Gastrocnemius medialis (tissue), 4 donors: ENCODE measurements at regions not wholly inside any gene's neighbourhood (a gene's known extent, or its start where the extent isn't known, plus 50 kb on each side); places are given as distances from the start of the nearest gene placed in this dataset.

Source experiments
- ATAC-seq, 2 donors: fragments of 150-250 bp; one replicate each; pipeline ENCODE4 v1.9.1; 2016
- DNase-seq, 2 donors: peaks; one replicate each; pipeline ENCODE4 v3.0.0-alpha.2; 2019
- H3K27ac ChIP-seq, 4 donors: fragments of 200-600 bp; sonication (generic); 1 replicate in 1 of 4; 2 replicates in 3 of 4; pipeline ENCODE4 v1.5.1; 2016 to 2018; ENCODE audit warnings: mild to moderate bottlenecking in 2 of 4, moderate library complexity in 1 of 4
- H3K27me3 ChIP-seq, 3 donors: fragments of 200-600 bp; sonication (generic) in 2 of 3; 1 replicate in 1 of 3; 2 replicates in 2 of 3; pipeline versions ENCODE4 v1.5.1 to v1.6.0; 2016 to 2019; ENCODE audit warnings: mild to moderate bottlenecking in 1 of 3, moderate library complexity in 1 of 3
- H3K36me3 ChIP-seq, 2 donors: fragments of 200-600 bp; sonication (generic) in 1 of 2; one replicate each; pipeline ENCODE4 v1.5.1; 2017 to 2018
- H3K4me1 ChIP-seq, 2 donors: fragments of 200-600 bp; sonication (generic) in 1 of 2; one replicate each; pipeline ENCODE4 v1.5.1; 2016 to 2017; ENCODE audit warnings: mild to moderate bottlenecking in 2 of 2
- H3K4me3 ChIP-seq, 4 donors: fragments of 200-600 bp; sonication (generic) in 3 of 4; 1 replicate in 1 of 4; 2 replicates in 3 of 4; pipeline ENCODE4 v1.5.1; 2016 to 2019; ENCODE audit warnings: mild to moderate bottlenecking in 2 of 4
- H3K9me3 ChIP-seq, 3 donors: fragments of 200-600 bp; sonication (generic) in 2 of 3; 1 replicate in 1 of 3; 2 replicates in 2 of 3; pipeline ENCODE4 v1.5.1; 2016 to 2019
- CTCF ChIP-seq, 5 experiments: fragments of 450-650 bp in 3 of 5; fragments of 200-600 bp in 2 of 5; sonication (generic) in 2 of 5; IDR thresholded peaks in 4 of 5; conservative IDR thresholded peaks in 1 of 5; 1 replicate in 4 of 5; 2 replicates in 1 of 5; pipeline ENCODE4 v1.5.1; 2016 to 2019; ENCODE audit warnings: antibody characterized with exemption in 5 of 5, mild to moderate bottlenecking in 3 of 5, moderate library complexity in 3 of 5
- POLR2A ChIP-seq, 2 donors: fragments of 450-650 bp; IDR thresholded peaks; one replicate each; pipeline ENCODE4 v1.6.1; 2017; ENCODE audit warnings: antibody characterized with exemption in 2 of 2, mild to moderate bottlenecking in 2 of 2, moderate library complexity in 2 of 2
- in situ Hi-C, 4 donors: fragments of 200-750 bp; cut with MboI; loops; one replicate each; pipeline versions ENCODE4 v1.15.0 to v1.8.0; 2017; ENCODE audit warnings: low sequenced_read_pairs in 4 of 4
- intact Hi-C: fragments of 100-400 bp; cut with DNase I; formaldehyde crosslinking; loops from one replicate; pipeline ENCODE4 v1.15.1; 2023; ENCODE audit warnings: low total_unique reads

GRCh38 chr3:146757759-146758158 is 152.6 kb upstream of the PLSCR5 start:
- intact Hi-C loops (no loop called here), in situ Hi-C loops (no loop called here)
- Histone ChIP-seq H3K4me1 (no peaks in the 10 kb centered on the region), H3K9me3 (no peaks in the 10 kb centered on the region), H3K27me3 (no peaks in the 10 kb centered on the region), H3K36me3 (no peaks in the 10 kb centered on the region), H3K4me3 (no peak overlapping the region), H3K27ac (no peak overlapping the region)
- no peak for TF ChIP-seq POLR2A (IDR thresholded peaks at IDR 0.05)
- no peak for TF ChIP-seq CTCF (IDR thresholded peaks at IDR 0.05 in 4 of 5, conservative IDR thresholded peaks at IDR 0.05 in 1 of 5)
- DNase-seq (no peak), ATAC-seq (no peak)

- intact Hi-C loops (no loop called here), in situ Hi-C loops (no loop called here)
- no peaks in the 10 kb centered on the region for H3K4me1 ChIP-seq
- H3K27ac ChIP-seq: no peak overlapping the region
- no peaks in the 10 kb centered on the region for H3K36me3 ChIP-seq
- ATAC-seq: no peak
- no peaks in the 10 kb centered on the region for H3K27me3 ChIP-seq
- TF ChIP-seq CTCF (IDR thresholded peaks at IDR 0.05 in 4 of 5, conservative IDR thresholded peaks at IDR 0.05 in 1 of 5) (no peak), POLR2A (IDR thresholded peaks at IDR 0.05) (no peak)
- no peaks in the 10 kb centered on the region for H3K9me3 ChIP-seq
- DNase-seq: no peak
- no peak overlapping the region for H3K4me3 ChIP-seq
Measured at GRCh38 chr3:146750196-146750595, 145.1 kb upstream of the PLSCR5 start.

GRCh38 chr3:146747928-146748327 is 142.8 kb upstream of the PLSCR5 start:
- ATAC-seq (no peak), DNase-seq (no peak)
- Histone ChIP-seq H3K27me3 (no peaks in the 10 kb centered on the region), H3K9me3 (no peaks in the 10 kb centered on the region), H3K4me3 (no peak overlapping the region), H3K4me1 (no peaks in the 10 kb centered on the region), H3K27ac (no peak overlapping the region), H3K36me3 (no peaks in the 10 kb centered on the region)
- intact Hi-C loops: loop anchor here (5.0 kb wide), 1 partner anchor 1329 kb away; no protein-coding TSS in a partner anchor
- TF ChIP-seq POLR2A (IDR thresholded peaks at IDR 0.05) (no peak), CTCF (IDR thresholded peaks at IDR 0.05 in 4 of 5, conservative IDR thresholded peaks at IDR 0.05 in 1 of 5) (no peak)
- in situ Hi-C loops: no loop called here

GRCh38 chr3:146747051-146747450 is 141.9 kb upstream of the PLSCR5 start:
- intact Hi-C loops (loop anchor here (5.0 kb wide), 1 partner anchor 1330 kb away; no protein-coding TSS in a partner anchor), in situ Hi-C loops (no loop called here)
- no peak overlapping the region for H3K4me3 ChIP-seq
- no peaks in the 10 kb centered on the region for H3K4me1 ChIP-seq
- H3K27ac ChIP-seq: no peak overlapping the region
- no peaks in the 10 kb centered on the region for H3K36me3 ChIP-seq
- DNase-seq: no peak
- TF ChIP-seq POLR2A (IDR thresholded peaks at IDR 0.05) (no peak), CTCF (IDR thresholded peaks at IDR 0.05 in 4 of 5, conservative IDR thresholded peaks at IDR 0.05 in 1 of 5) (no peak)
- H3K9me3 ChIP-seq: no peaks in the 10 kb centered on the region
- ATAC-seq: no peak
- H3K27me3 ChIP-seq: no peaks in the 10 kb centered on the region

GRCh38 chr3:146746190-146746589 is 141.0 kb upstream of the PLSCR5 start:
- intact Hi-C loops: loop anchor here (5.0 kb wide), 1 partner anchor 1331 kb away; no protein-coding TSS in a partner anchor
- Histone ChIP-seq H3K27me3 (no peaks in the 10 kb centered on the region), H3K27ac (no peak overlapping the region), H3K9me3 (no peaks in the 10 kb centered on the region), H3K4me1 (no peaks in the 10 kb centered on the region), H3K4me3 (no peak overlapping the region), H3K36me3 (no peaks in the 10 kb centered on the region)
- ATAC-seq (no peak), DNase-seq (no peak)
- TF ChIP-seq CTCF (IDR thresholded peaks at IDR 0.05 in 4 of 5, conservative IDR thresholded peaks at IDR 0.05 in 1 of 5): no peak
- no peak for TF ChIP-seq POLR2A (IDR thresholded peaks at IDR 0.05)
- in situ Hi-C loops: no loop called here
